CD14-positive monocyte (primary cell): ENCODE measurements at regions not wholly inside any gene's neighbourhood (a gene's known extent, or its start where the extent isn't known, plus 50 kb on each side); places are given as distances from the start of the nearest gene placed in this dataset.
A peak's percentile ranks its signal among the peaks of the same experiment; 100 is the strongest.

Source experiments
- DNase-seq, 3 donors: peaks; one replicate each; pipeline ENCODE4 v3.0.0-alpha.2; 2011 to 2022
- H2AFZ ChIP-seq: 2 replicates; pipeline ENCODE4 v1.6.0; 2012; ENCODE audit warnings: mild to moderate bottlenecking, low read depth, low read length, inconsistent platforms; ENCODE audit not compliant: insufficient read depth, poor library complexity, severe bottlenecking
- H3K27ac ChIP-seq, 2 donors: 1 replicate in 1 of 2; 2 replicates in 1 of 2; pipeline ENCODE4 v1.5.1; 2012 to 2013; ENCODE audit warnings: low read length in 2 of 2, control low read depth in 1 of 2, inconsistent platforms in 1 of 2, low read depth in 1 of 2, mild to moderate bottlenecking in 1 of 2
- H3K27me3 ChIP-seq, 2 donors: one replicate each; pipeline versions ENCODE4 v1.6.0 to v1.6.1; 2011 to 2013; ENCODE audit warnings: low read length in 2 of 2; ENCODE audit not compliant: control insufficient read depth in 2 of 2, insufficient read depth in 2 of 2
- H3K36me3 ChIP-seq, 2 donors: replicated peaks in 1 of 2; 1 replicate in 1 of 2; 2 replicates in 1 of 2; pipeline versions ENCODE4 v1.5.1 to v1.6.1; 2012 to 2013; ENCODE audit warnings: low read length in 2 of 2, control low read depth in 1 of 2, inconsistent platforms in 1 of 2, mild to moderate bottlenecking in 1 of 2; ENCODE audit not compliant: insufficient read depth in 2 of 2, control insufficient read depth in 1 of 2
- H3K4me1 ChIP-seq, 2 donors: 1 replicate in 1 of 2; 2 replicates in 1 of 2; pipeline versions ENCODE4 v1.5.1 to v1.6.1; 2012 to 2013; ENCODE audit warnings: low read length in 2 of 2, control low read depth in 1 of 2, inconsistent platforms in 1 of 2, mild to moderate bottlenecking in 1 of 2, moderate library complexity in 1 of 2; ENCODE audit not compliant: insufficient read depth in 2 of 2, control insufficient read depth in 1 of 2
- H3K4me2 ChIP-seq: replicated peaks from 2 replicates; pipeline ENCODE3; 2012; ENCODE audit warnings: low read length, moderate library complexity, mild to moderate bottlenecking; ENCODE audit not compliant: poor library complexity, severe bottlenecking; ENCODE audit errors: extremely low read depth
- H3K4me3 ChIP-seq, 3 experiments: fragments of 200-600 bp in 1 of 3; sonication (generic) in 1 of 3; replicated peaks in 1 of 3; 1 replicate in 2 of 3; 2 replicates in 1 of 3; pipeline ENCODE4 v1.5.1; 2011 to 2013; ENCODE audit warnings: low read length in 3 of 3, mild to moderate bottlenecking in 3 of 3, control low read depth in 2 of 3, low read depth in 2 of 3, inconsistent platforms in 1 of 3, moderate library complexity in 1 of 3
- H3K79me2 ChIP-seq: 2 replicates; pipeline ENCODE4 v1.6.0; 2012; ENCODE audit warnings: mild to moderate bottlenecking, control low read depth, inconsistent platforms, low read length, moderate library complexity; ENCODE audit not compliant: insufficient read depth
- H3K9ac ChIP-seq: 2 replicates; pipeline ENCODE4 v1.6.0; 2017; ENCODE audit warnings: low read length, mild to moderate bottlenecking; ENCODE audit not compliant: insufficient read depth, poor library complexity, severe bottlenecking
- H3K9me3 ChIP-seq, 2 donors: replicated peaks in 1 of 2; 1 replicate in 1 of 2; 2 replicates in 1 of 2; pipeline versions ENCODE4 v1.5.1 to v1.6.1; 2012 to 2013; ENCODE audit warnings: low read length in 2 of 2, control low read depth in 1 of 2; ENCODE audit not compliant: control insufficient read depth in 1 of 2, insufficient read depth in 1 of 2
- H4K20me1 ChIP-seq: 2 replicates; pipeline ENCODE4 v1.6.0; 2012; ENCODE audit warnings: mild to moderate bottlenecking, low read length, control low read depth, moderate library complexity; ENCODE audit not compliant: insufficient read depth
- H3K27ac Mint-ChIP-seq, 7 donors: one replicate each; pipeline ENCODE4 v1.8.0; 2020; ENCODE audit warnings: mild to moderate bottlenecking in 7 of 7, mixed read lengths in 7 of 7, moderate library complexity in 6 of 7, inconsistent platforms in 2 of 7
- H3K27me3 Mint-ChIP-seq, 3 donors: one replicate each; pipeline ENCODE4 v1.8.0; 2021 to 2022; ENCODE audit warnings: low read depth in 3 of 3, mild to moderate bottlenecking in 3 of 3, mixed read lengths in 3 of 3, moderate library complexity in 3 of 3, inconsistent platforms in 1 of 3
- H3K36me3 Mint-ChIP-seq, 2 donors: one replicate each; pipeline ENCODE4 v1.8.0; 2020; ENCODE audit warnings: mixed read lengths in 2 of 2, inconsistent platforms in 1 of 2, mild to moderate bottlenecking in 1 of 2
- H3K4me1 Mint-ChIP-seq: one replicate; pipeline ENCODE4 v1.8.0; 2020; ENCODE audit warnings: mild to moderate bottlenecking, mixed read lengths
- H3K4me3 Mint-ChIP-seq, 2 donors: one replicate each; pipeline ENCODE4 v1.8.0; 2020; ENCODE audit warnings: mild to moderate bottlenecking in 2 of 2, mixed read lengths in 2 of 2, moderate library complexity in 1 of 2
- H3K9me3 Mint-ChIP-seq, 7 donors: one replicate each; pipeline ENCODE4 v1.8.0; 2020 to 2022; ENCODE audit warnings: mixed read lengths in 7 of 7, mild to moderate bottlenecking in 6 of 7, moderate library complexity in 6 of 7, inconsistent platforms in 2 of 7
- CTCF ChIP-seq: fragments of 200-600 bp; IDR thresholded peaks from one replicate; pipeline ENCODE4 v1.8.0; 2022; ENCODE audit warnings: antibody characterized with exemption, mild to moderate bottlenecking
- WGBS: methylation state at CpG from one replicate; pipeline ENCODE4 v1.1.5; 2013; ENCODE audit warnings: missing lambda C conversion rate; ENCODE audit not compliant: insufficient coverage; 5-methylcytosine and 5-hydroxymethylcytosine counted together
- intact Hi-C, 2 donors: fragments of 100-400 bp; cut with micrococcal nuclease; formaldehyde crosslinking; loops; one replicate each; pipeline versions ENCODE4 v1.15.0 to v1.15.1; 2023

GRCh38 chr11:131137046-131137445 is 220.8 kb upstream of the SNX19 start:
- TF ChIP-seq CTCF, result no peak
- DNase-seq, result no peak
- no peak overlapping the region for H3K27ac ChIP-seq
- H3K4me3 Mint-ChIP-seq, result no peak overlapping the region
- no peaks in the 10 kb centered on the region for H3K36me3 Mint-ChIP-seq
- H3K4me3 ChIP-seq, result no peak overlapping the region
- intact Hi-C loops, result no loop called here
- H3K4me2 ChIP-seq, result no peak overlapping the region
- no peaks in the 10 kb centered on the region for H3K4me1 Mint-ChIP-seq
- peaks cover 0 to 2% (median 0%) of the 10 kb centered on the region in 3 donors for H3K27me3 Mint-ChIP-seq
- H3K36me3 ChIP-seq, result no peaks in the 10 kb centered on the region
- no peak overlapping the region for H3K27ac Mint-ChIP-seq
- no peak overlapping the region for H2AFZ ChIP-seq
- H3K9ac ChIP-seq, result no peak overlapping the region
- no peaks in the 10 kb centered on the region for H3K27me3 ChIP-seq
- no CpG with 5 or more reads among the region's 2 CpGs for WGBS
- peaks cover 2 to 5% of the 10 kb centered on the region in 2 donors for H3K9me3 ChIP-seq
- no peaks in the 10 kb centered on the region for H3K4me1 ChIP-seq
- no peaks in the 10 kb centered on the region for H3K79me2 ChIP-seq
- H4K20me1 ChIP-seq, result no peaks in the 10 kb centered on the region
- H3K9me3 Mint-ChIP-seq, result peaks cover 0 to 11% (median 5%) of the 10 kb centered on the region in 7 donors

GRCh38 chr11:131138731-131139130 is 222.5 kb upstream of the SNX19 start:
- Mint-ChIP-seq H3K27me3 (peaks cover 0 to 2% (median 0%) of the 10 kb centered on the region in 3 donors), H3K36me3 (no peaks in the 10 kb centered on the region), H3K4me1 (no peaks in the 10 kb centered on the region), H3K9me3 (peaks cover 0 to 9% (median 0%) of the 10 kb centered on the region in 7 donors), H3K27ac (peak overlapping the region in 1 of 7 donors; percentile 5), H3K4me3 (no peak overlapping the region)
- no peaks in the 10 kb centered on the region for H3K79me2 ChIP-seq
- TF ChIP-seq CTCF, result no peak
- no peak overlapping the region for H3K4me3 ChIP-seq
- DNase-seq, result no peak
- no peaks in the 10 kb centered on the region for H3K36me3 ChIP-seq
- H3K9me3 ChIP-seq, result peaks cover 0 to 2% of the 10 kb centered on the region in 2 donors
- intact Hi-C loops, result no loop called here
- no peak overlapping the region for H2AFZ ChIP-seq
- H3K27ac ChIP-seq, result no peak overlapping the region
- no peaks in the 10 kb centered on the region for H3K4me1 ChIP-seq
- no CpG with 5 or more reads among the region's 4 CpGs for WGBS
- H3K4me2 ChIP-seq, result no peak overlapping the region
- no peak overlapping the region for H3K9ac ChIP-seq
- H4K20me1 ChIP-seq, result no peaks in the 10 kb centered on the region
- no peaks in the 10 kb centered on the region for H3K27me3 ChIP-seq
